IMR-90 (cell line): ENCODE measurements at regions not wholly inside any gene's neighbourhood (a gene's known extent, or its start where the extent isn't known, plus 50 kb on each side); places are given as distances from the start of the nearest gene placed in this dataset.
A peak's percentile ranks its signal among the peaks of the same experiment; 100 is the strongest.

Experiments used
- ATAC-seq: fragments of 200-7000 bp; cut with Tn5 transposase; 2 replicates; pipeline ENCODE4 v1.9.1; 2020; ENCODE audit warnings: low read depth, mild to moderate bottlenecking, moderate library complexity
- BruUV-seq: library from RNA; stranded (reverse); fragments of 400-500 nt; replicated peaks from 2 replicates; lab custom pipeline; 2021; lab: Mats Ljungman, UMichigan
- CTCF ChIA-PET: fragments of 300-600 bp; formaldehyde crosslinking; extraction: SDS; loops from one replicate; lab custom pipeline; 2021; ENCODE audit warnings: antibody characterized with exemption; lab: Yijun Ruan, JAX
- POLR2A ChIA-PET: fragments of 300-600 bp; sonication (Branson Sonifier 250); formaldehyde crosslinking; loops from one replicate; lab custom pipeline; 2022; ENCODE audit warnings: antibody characterized with exemption; ENCODE audit not compliant: unreplicated experiment; lab: Charles Lee
- DNase-seq: peaks from one replicate; pipeline ENCODE4 v3.0.0; 2013
- H2AFZ ChIP-seq: replicated peaks from 2 replicates; pipeline ENCODE3; 2013; ENCODE audit warnings: low read length, mild to moderate bottlenecking; ENCODE audit not compliant: poor library complexity
- H2AK5ac ChIP-seq: 2 replicates; pipeline ENCODE4 v1.6.1; 2013; ENCODE audit warnings: low read depth, low read length, inconsistent platforms
- H2AK9ac ChIP-seq: replicated peaks from 2 replicates; pipeline ENCODE3; 2013; ENCODE audit warnings: mild to moderate bottlenecking, low read depth, low read length, moderate library complexity; ENCODE audit not compliant: poor library complexity
- H2BK120ac ChIP-seq: 2 replicates; pipeline ENCODE4 v1.6.1; 2013; ENCODE audit warnings: low read depth, low read length, inconsistent platforms
- H2BK15ac ChIP-seq: 3 replicates; pipeline ENCODE4 v1.6.1; 2013; ENCODE audit warnings: low read depth, low read length, inconsistent platforms
- H2BK20ac ChIP-seq: 2 replicates; pipeline ENCODE4 v1.6.1; 2013; ENCODE audit warnings: low read depth, mild to moderate bottlenecking, inconsistent platforms, low read length, moderate library complexity
- H2BK5ac ChIP-seq: 2 replicates; pipeline ENCODE4 v1.6.1; 2013; ENCODE audit warnings: mild to moderate bottlenecking, low read depth, low read length, inconsistent platforms; ENCODE audit not compliant: poor library complexity, severe bottlenecking
- H3K14ac ChIP-seq: replicated peaks from 2 replicates; pipeline ENCODE4 v1.6.1; 2013; ENCODE audit warnings: low read depth, low read length, inconsistent platforms
- H3K18ac ChIP-seq: 2 replicates; pipeline ENCODE4 v1.6.1; 2013; ENCODE audit warnings: low read depth, low read length, control low read depth
- H3K23ac ChIP-seq: 2 replicates; pipeline ENCODE4 v1.6.1; 2013; ENCODE audit warnings: low read depth, low read length, inconsistent platforms
- H3K27ac ChIP-seq: 2 replicates; pipeline ENCODE4 v1.5.1; 2013; ENCODE audit warnings: mild to moderate bottlenecking, control low read depth, low read length; ENCODE audit not compliant: insufficient read depth
- H3K27me3 ChIP-seq: 2 replicates; pipeline ENCODE4 v1.6.1; 2013; ENCODE audit warnings: low read length; ENCODE audit not compliant: control insufficient read depth, insufficient read depth
- H3K36me3 ChIP-seq: 2 replicates; pipeline ENCODE4 v1.6.1; 2013; ENCODE audit warnings: low read length, mixed read lengths; ENCODE audit not compliant: control insufficient read depth, insufficient read depth
- H3K4ac ChIP-seq: 2 replicates; pipeline ENCODE4 v1.6.1; 2013; ENCODE audit warnings: low read depth, low read length, inconsistent platforms
- H3K4me1 ChIP-seq: 2 replicates; pipeline ENCODE4 v1.6.1; 2013; ENCODE audit warnings: low read length, mixed read lengths; ENCODE audit not compliant: control insufficient read depth, insufficient read depth
- H3K4me2 ChIP-seq: 2 replicates; pipeline ENCODE4 v1.6.1; 2013; ENCODE audit warnings: low read depth, mild to moderate bottlenecking, control low read depth, low read length, moderate library complexity
- H3K4me3 ChIP-seq: 2 replicates; pipeline ENCODE4 v1.5.1; 2013; ENCODE audit warnings: low read depth, mild to moderate bottlenecking, control low read depth, low read length, moderate library complexity; ENCODE audit not compliant: insufficient read depth
- H3K56ac ChIP-seq: 2 replicates; pipeline ENCODE4 v1.6.1; 2013; ENCODE audit warnings: low read length, inconsistent platforms; ENCODE audit not compliant: insufficient read depth; ENCODE audit errors: extremely low read depth
- H3K79me1 ChIP-seq, 2 experiments: 2 replicates each; pipeline ENCODE4 v1.6.1; 2013; ENCODE audit warnings: low read length in 2 of 2, inconsistent platforms in 1 of 2, low read depth in 1 of 2
- H3K9ac ChIP-seq: 2 replicates; pipeline ENCODE4 v1.6.1; 2013; ENCODE audit warnings: low read depth, low read length, control low read depth
- H3K9me1 ChIP-seq: 2 replicates; pipeline ENCODE4 v1.6.1; 2013; ENCODE audit warnings: low read length, inconsistent platforms; ENCODE audit not compliant: insufficient read depth
- H3K9me3 ChIP-seq: 2 replicates; pipeline ENCODE4 v1.6.1; 2013; ENCODE audit warnings: low read length; ENCODE audit not compliant: control insufficient read depth, insufficient read depth
- H4K20me1 ChIP-seq: 2 replicates; pipeline ENCODE4 v1.6.1; 2013; ENCODE audit warnings: low read length, inconsistent platforms; ENCODE audit not compliant: insufficient read depth
- H4K5ac ChIP-seq: 2 replicates; pipeline ENCODE4 v1.6.1; 2013; ENCODE audit warnings: mild to moderate bottlenecking, low read depth, low read length, control low read depth
- H4K8ac ChIP-seq, 2 experiments: 2 replicates each; pipeline ENCODE4 v1.6.1; 2013; ENCODE audit warnings: low read depth in 2 of 2, low read length in 2 of 2, control low read depth in 1 of 2, inconsistent platforms in 1 of 2
- H4K91ac ChIP-seq: 2 replicates; pipeline ENCODE4 v1.6.1; 2013; ENCODE audit warnings: low read depth, low read length, inconsistent platforms; ENCODE audit not compliant: insufficient read depth
- BHLHE40 ChIP-seq: fragments of 150-350 bp; IDR thresholded peaks from 2 replicates; pipeline ENCODE4 v1.6.1; 2016; ENCODE audit warnings: mild to moderate bottlenecking, low read depth, low read length
- CEBPB ChIP-seq: IDR thresholded peaks from 2 replicates; pipeline ENCODE4 v1.6.1; 2012; ENCODE audit warnings: low read depth, low read length, improper control_type of control experiment
- ELK1 ChIP-seq: fragments of 150-350 bp; IDR thresholded peaks from 2 replicates; pipeline ENCODE4 v1.6.1; 2016; ENCODE audit warnings: low read depth, mild to moderate bottlenecking, low read length, moderate library complexity, borderline replicate concordance
- FOS ChIP-seq: fragments of 150-350 bp; IDR thresholded peaks from 2 replicates; pipeline ENCODE4 v1.6.1; 2016; ENCODE audit warnings: low read depth, low read length
- MAFK ChIP-seq: IDR thresholded peaks from 2 replicates; pipeline ENCODE4 v1.6.1; 2012; ENCODE audit warnings: low read depth, low read length, improper control_type of control experiment
- MAZ ChIP-seq: IDR thresholded peaks from 2 replicates; pipeline ENCODE4 v1.6.1; 2012; ENCODE audit warnings: low read depth, mild to moderate bottlenecking, low read length, improper control_type of control experiment, moderate library complexity, borderline replicate concordance
- MXI1 ChIP-seq: IDR thresholded peaks from 2 replicates; pipeline ENCODE4 v1.6.1; 2012; ENCODE audit warnings: low read depth, mild to moderate bottlenecking, low read length, moderate library complexity, borderline replicate concordance
- NFE2L2 ChIP-seq: fragments of 150-350 bp; IDR thresholded peaks from 2 replicates; pipeline ENCODE4 v1.6.1; 2016; ENCODE audit warnings: low read depth, mild to moderate bottlenecking, low read length
- POLR2A ChIP-seq: IDR thresholded peaks from 2 replicates; pipeline ENCODE4 v1.6.1; 2012; ENCODE audit warnings: mild to moderate bottlenecking, low read depth, low read length
- RAD21 ChIP-seq: IDR thresholded peaks from 2 replicates; pipeline ENCODE4 v1.6.1; 2012; ENCODE audit warnings: low read length, improper control_type of control experiment
- RCOR1 ChIP-seq: IDR thresholded peaks from 2 replicates; pipeline ENCODE4 v1.6.1; 2012; ENCODE audit warnings: mild to moderate bottlenecking, low read length, improper control_type of control experiment; ENCODE audit not compliant: insufficient replicate concordance
- SMC3 ChIP-seq: fragments of 150-350 bp; IDR thresholded peaks from 2 replicates; pipeline ENCODE4 v1.6.1; 2016; ENCODE audit warnings: low read depth, mild to moderate bottlenecking, antibody characterized with exemption, low read length, moderate library complexity
- USF2 ChIP-seq: fragments of 150-350 bp; IDR thresholded peaks from 2 replicates; pipeline ENCODE4 v1.6.1; 2017; ENCODE audit warnings: mild to moderate bottlenecking, antibody characterized with exemption, low read length, low read depth
- WGBS, 2 experiments: methylation state at CpG; one replicate each; pipeline versions ENCODE4 v1.1.5 to v1.1.7; 2013; ENCODE audit warnings: missing lambda C conversion rate in 2 of 2; ENCODE audit not compliant: insufficient read length in 1 of 2; ENCODE audit errors: extremely low coverage in 2 of 2; 5-methylcytosine and 5-hydroxymethylcytosine counted together
- dilution Hi-C: fragments of 300-500 bp; cut with HindIII; formaldehyde crosslinking; loops from one replicate; pipeline ENCODE4 v1.14.3; 2018; ENCODE audit warnings: low sequenced_read_pairs; ENCODE audit not compliant: unreplicated experiment
- in situ Hi-C: fragments of 300-500 bp; cut with MboI; formaldehyde crosslinking; loops from 3 replicates; pipeline ENCODE4 v1.14.3; 2019; ENCODE audit warnings: low sequenced_read_pairs, inconsistent platforms, mixed read lengths
- intact Hi-C: fragments of 100-400 bp; cut with micrococcal nuclease; formaldehyde crosslinking; loops from 2 replicates; pipeline ENCODE4 v1.10.0; 2022

GRCh38 chr1:87963556-87963955 is 634.9 kb downstream of the LMO4 start:
- H3K36me3 ChIP-seq = no peaks in the 10 kb centered on the region
- H3K9me1 ChIP-seq = 0 out of 2 replicates have a peak, but pooled peaks cover 2% of the 10 kb centered on the region
- DNase-seq = peak; percentile 87
- ChIA-PET CTCF (no interaction called here), POLR2A (no interaction called here)
- H2BK5ac ChIP-seq = peak overlapping the region; percentile 68
- H3K9me3 ChIP-seq = no peaks in the 10 kb centered on the region
- in situ Hi-C loops (no loop called here), dilution Hi-C loops (no loop called here), intact Hi-C loops (no loop called here)
- H3K56ac ChIP-seq = 0 out of 2 replicates have a peak overlapping the region, but pooled peaks have one; percentile 7
- H2BK15ac ChIP-seq = no peak overlapping the region
- H3K23ac ChIP-seq = peak overlapping the region; percentile 15; the same call in 1 of the 2 replicates
- peak overlapping the region; percentile 26 to 59; a peak in 3 of 4 replicates for H4K8ac ChIP-seq
- peak; percentile 64 for ATAC-seq
- peak overlapping the region; percentile 24; the same call in 1 of the 2 replicates for H3K4me2 ChIP-seq
- no CpG with 5 or more reads among the region's 2 CpGs for WGBS, 2 experiments
- no peak overlapping the region for H2AK9ac ChIP-seq
- H3K27ac ChIP-seq = no peak overlapping the region
- H4K20me1 ChIP-seq = no peaks in the 10 kb centered on the region
- no peak for TF ChIP-seq NFE2L2
- TF ChIP-seq MAFK = no peak
- TF ChIP-seq ELK1 = no peak
- no peak for TF ChIP-seq RAD21
- peak; percentile 93 for TF ChIP-seq CEBPB
- TF ChIP-seq MAZ = no peak
- TF ChIP-seq FOS = 0 out of 2 replicates have a peak, but pooled peaks have one; percentile 19
- TF ChIP-seq POLR2A = no peak
- no peak for TF ChIP-seq BHLHE40
- no peak for TF ChIP-seq MXI1
- no peak for TF ChIP-seq SMC3
- TF ChIP-seq RCOR1 = no peak
- TF ChIP-seq USF2 = no peak
- H3K18ac ChIP-seq = peak overlapping the region; percentile 77; the same call in 1 of the 2 replicates
- no TSS peak for BruUV-seq
- no peak overlapping the region for H4K91ac ChIP-seq
- H4K5ac ChIP-seq = peak overlapping the region; percentile 39; the same call in 1 of the 2 replicates
- H3K27me3 ChIP-seq = no peaks in the 10 kb centered on the region
- peak overlapping the region; percentile 16; the same call in 1 of the 2 replicates for H3K4ac ChIP-seq
- H3K79me1 ChIP-seq = no peaks in the 10 kb centered on the region
- H3K14ac ChIP-seq = peak overlapping the region; percentile 6; the same call in 1 of the 2 replicates
- 0 out of 2 replicates have a peak overlapping the region, but pooled peaks have one; percentile 18 for H2AK5ac ChIP-seq
- H2BK20ac ChIP-seq = peak overlapping the region; percentile 30; the same call in 1 of the 2 replicates
- no peak overlapping the region for H2AFZ ChIP-seq
- H3K9ac ChIP-seq = no peak overlapping the region
- peaks cover 8% of the 10 kb centered on the region for H3K4me1 ChIP-seq
- H2BK120ac ChIP-seq = peak overlapping the region; percentile 36; the same call in 1 of the 2 replicates
- no peak overlapping the region for H3K4me3 ChIP-seq
